Nephron progenitor cell (in vitro differentiated cells): ENCODE measurements at regions not wholly inside any gene's neighbourhood (a gene's known extent, or its start where the extent isn't known, plus 50 kb on each side); places are given as distances from the start of the nearest gene placed in this dataset.
"Not testable (repeated sequence)": the region's sequence is repeated elsewhere in the genome, so short reads cannot be mapped to it uniquely, and the experiment has no call there.

Experiments
- DNase-seq: peaks from one replicate; pipeline ENCODE4 v3.0.0; 2021
- H3K27ac Mint-ChIP-seq: 2 replicates; pipeline ENCODE4 v1.8.0; 2021; ENCODE audit warnings: mild to moderate bottlenecking, moderate library complexity, mixed read lengths
- H3K27me3 Mint-ChIP-seq: 2 replicates; pipeline ENCODE4 v1.8.0; 2021; ENCODE audit warnings: mild to moderate bottlenecking, low read depth, mixed read lengths; ENCODE audit not compliant: poor library complexity
- H3K36me3 Mint-ChIP-seq: 2 replicates; pipeline ENCODE4 v1.8.0; 2021; ENCODE audit warnings: low read depth, mixed read lengths
- H3K4me1 Mint-ChIP-seq: 2 replicates; pipeline ENCODE4 v1.8.0; 2021; ENCODE audit warnings: mixed read lengths
- H3K4me3 Mint-ChIP-seq: 2 replicates; pipeline ENCODE4 v1.8.0; 2021; ENCODE audit warnings: mild to moderate bottlenecking, moderate library complexity, mixed read lengths
- H3K9me3 Mint-ChIP-seq: 2 replicates; pipeline ENCODE4 v1.8.0; 2021; ENCODE audit warnings: mild to moderate bottlenecking, moderate library complexity, mixed read lengths
- TF ChIP-seq, protein P1 (sequence below): fragments of 200-600 bp; sonication (generic); IDR thresholded peaks from 2 replicates; pipeline ENCODE4 v1.5.0; 2021; ENCODE audit warnings: antibody characterized with exemption

DNA sequence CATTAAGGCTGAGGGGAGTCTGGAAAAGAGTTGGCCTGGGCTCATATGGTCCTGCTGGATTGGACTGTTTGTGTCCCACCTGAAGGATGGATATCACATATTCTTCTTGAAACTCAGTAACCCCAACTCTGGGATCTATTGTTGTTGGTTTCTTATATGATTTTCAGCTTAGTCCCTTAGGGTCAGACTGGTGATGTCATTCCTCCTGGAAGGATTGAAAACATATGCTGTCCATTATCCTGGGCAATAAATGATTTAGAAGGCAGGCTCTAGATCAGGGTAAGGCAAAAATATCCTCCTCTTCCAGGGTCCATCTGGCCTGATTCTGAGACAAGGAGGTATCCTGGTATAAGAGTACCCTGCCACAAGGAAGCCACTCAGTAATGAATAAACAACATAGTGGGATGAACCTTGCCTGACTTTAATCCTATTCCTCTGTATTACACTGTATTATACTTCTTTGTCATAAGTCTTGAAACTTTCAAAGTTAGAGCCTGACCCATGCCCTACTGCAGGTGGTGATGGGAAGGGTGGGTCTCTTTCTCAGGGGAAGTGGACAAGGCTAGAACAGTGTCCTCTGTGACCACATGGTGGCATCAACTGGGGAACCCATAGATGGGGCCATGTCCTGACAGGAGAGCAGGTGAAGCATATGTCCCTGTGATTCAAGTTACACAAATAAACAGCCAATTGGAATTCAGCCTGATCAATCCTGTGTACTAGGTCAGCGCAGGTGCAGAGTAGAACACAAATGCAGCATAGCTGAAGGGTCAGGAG is 454.4 kb upstream of the TRPC7 start:
- peaks cover under 1% of the 10 kb centered on the region for H3K9me3 Mint-ChIP-seq
- H3K4me1 Mint-ChIP-seq: no peaks in the 10 kb centered on the region
- no peaks in the 10 kb centered on the region for H3K36me3 Mint-ChIP-seq
- DNase-seq: no peak
- no peak overlapping the region for H3K27ac Mint-ChIP-seq
- H3K4me3 Mint-ChIP-seq: no peak overlapping the region
- H3K27me3 Mint-ChIP-seq: peaks cover 5% of the 10 kb centered on the region
- TF ChIP-seq, protein P1, sequence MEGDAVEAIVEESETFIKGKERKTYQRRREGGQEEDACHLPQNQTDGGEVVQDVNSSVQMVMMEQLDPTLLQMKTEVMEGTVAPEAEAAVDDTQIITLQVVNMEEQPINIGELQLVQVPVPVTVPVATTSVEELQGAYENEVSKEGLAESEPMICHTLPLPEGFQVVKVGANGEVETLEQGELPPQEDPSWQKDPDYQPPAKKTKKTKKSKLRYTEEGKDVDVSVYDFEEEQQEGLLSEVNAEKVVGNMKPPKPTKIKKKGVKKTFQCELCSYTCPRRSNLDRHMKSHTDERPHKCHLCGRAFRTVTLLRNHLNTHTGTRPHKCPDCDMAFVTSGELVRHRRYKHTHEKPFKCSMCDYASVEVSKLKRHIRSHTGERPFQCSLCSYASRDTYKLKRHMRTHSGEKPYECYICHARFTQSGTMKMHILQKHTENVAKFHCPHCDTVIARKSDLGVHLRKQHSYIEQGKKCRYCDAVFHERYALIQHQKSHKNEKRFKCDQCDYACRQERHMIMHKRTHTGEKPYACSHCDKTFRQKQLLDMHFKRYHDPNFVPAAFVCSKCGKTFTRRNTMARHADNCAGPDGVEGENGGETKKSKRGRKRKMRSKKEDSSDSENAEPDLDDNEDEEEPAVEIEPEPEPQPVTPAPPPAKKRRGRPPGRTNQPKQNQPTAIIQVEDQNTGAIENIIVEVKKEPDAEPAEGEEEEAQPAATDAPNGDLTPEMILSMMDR: no peak

DNA sequence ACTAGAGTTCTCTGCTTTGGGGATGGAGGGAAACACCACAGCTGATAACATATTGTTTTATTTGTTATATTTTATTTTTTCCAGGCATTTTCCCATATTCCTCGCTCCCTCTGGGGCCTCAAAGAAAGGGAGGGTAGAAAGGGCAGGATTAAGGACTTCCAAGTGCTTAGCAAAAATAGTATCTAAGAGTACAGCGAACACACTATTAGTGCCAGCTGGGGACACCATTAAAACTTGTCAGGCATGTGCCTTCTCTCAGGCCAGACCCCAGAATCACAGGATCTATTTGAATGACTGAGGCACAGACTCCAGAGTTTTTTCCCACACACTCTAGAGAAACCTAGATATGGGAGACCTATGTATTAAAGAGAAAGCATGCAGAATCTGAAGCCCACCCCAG is 451.0 kb upstream of the TRPC7 start:
- Mint-ChIP-seq H3K9me3 (no peaks in the 10 kb centered on the region), H3K4me1 (no peaks in the 10 kb centered on the region), H3K36me3 (no peaks in the 10 kb centered on the region), H3K27me3 (peaks cover 5% of the 10 kb centered on the region), H3K27ac (no peak overlapping the region), H3K4me3 (no peak overlapping the region)
- TF ChIP-seq, protein P1: no peak
- DNase-seq: no peak

DNA sequence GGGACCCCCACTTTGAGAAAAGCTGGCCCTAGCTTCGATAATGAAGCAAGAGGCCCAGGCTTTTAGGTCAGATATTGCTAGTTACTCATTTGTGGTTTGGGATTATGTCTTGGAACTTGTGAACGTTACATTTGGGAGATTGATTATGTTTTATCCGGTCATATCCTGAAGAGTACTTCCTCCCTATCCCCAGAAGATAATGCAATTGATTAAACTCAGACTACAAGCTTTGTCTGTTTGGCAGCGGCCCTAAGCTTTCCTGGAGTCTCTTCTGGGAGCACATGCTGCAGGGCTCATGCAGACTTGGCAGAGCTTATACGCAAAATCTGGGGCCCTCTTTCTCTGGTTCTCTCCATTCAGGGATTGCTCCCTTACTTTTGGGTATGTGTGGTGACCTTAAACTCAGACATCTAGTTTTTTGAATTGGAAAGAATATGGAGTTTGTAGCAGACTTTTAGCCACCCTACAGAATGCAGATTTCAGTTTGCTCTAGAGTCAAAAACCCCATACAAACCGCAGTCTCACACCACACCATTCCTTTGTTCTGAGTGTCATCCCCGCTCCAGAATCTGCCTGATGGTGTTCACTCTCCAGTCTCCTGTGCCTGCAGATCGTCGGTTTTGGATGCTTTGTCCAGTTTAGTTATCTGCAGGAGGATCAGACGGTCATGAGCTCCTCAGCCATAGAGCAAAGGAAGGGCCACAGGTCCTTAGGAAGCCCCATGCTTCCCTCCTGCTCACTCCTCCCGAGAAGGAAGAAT is 449.5 kb upstream of the TRPC7 start:
- TF ChIP-seq, protein P1: no peak
- DNase-seq: no peak
- H3K9me3 Mint-ChIP-seq: no peaks in the 10 kb centered on the region
- H3K4me1 Mint-ChIP-seq: no peaks in the 10 kb centered on the region
- no peak overlapping the region for H3K27ac Mint-ChIP-seq
- H3K4me3 Mint-ChIP-seq: no peak overlapping the region
- H3K27me3 Mint-ChIP-seq: peaks cover 3% of the 10 kb centered on the region
- no peaks in the 10 kb centered on the region for H3K36me3 Mint-ChIP-seq

DNA sequence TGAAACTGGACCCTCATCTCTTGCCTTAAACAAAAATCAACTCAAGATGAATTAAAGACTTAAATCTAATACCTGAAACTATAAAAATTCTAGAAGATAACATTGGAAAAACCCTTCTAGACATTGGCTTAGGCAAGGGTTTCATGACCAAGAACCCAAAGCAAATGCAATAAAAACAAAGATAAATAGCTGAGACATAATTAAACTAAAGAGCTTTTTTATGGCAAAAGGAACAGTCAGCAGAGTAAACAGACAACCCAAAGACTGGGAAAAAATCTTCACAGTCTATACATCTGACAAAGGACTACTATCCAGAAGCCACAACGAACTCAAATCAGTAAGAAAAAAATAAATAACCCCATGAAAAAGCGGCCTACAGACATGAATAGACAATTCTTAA is 446.9 kb upstream of the TRPC7 start:
- not testable (repeated sequence) for H3K4me3 Mint-ChIP-seq, H3K27me3 Mint-ChIP-seq, H3K4me1 Mint-ChIP-seq, DNase-seq, H3K36me3 Mint-ChIP-seq, H3K9me3 Mint-ChIP-seq, H3K27ac Mint-ChIP-seq

DNA sequence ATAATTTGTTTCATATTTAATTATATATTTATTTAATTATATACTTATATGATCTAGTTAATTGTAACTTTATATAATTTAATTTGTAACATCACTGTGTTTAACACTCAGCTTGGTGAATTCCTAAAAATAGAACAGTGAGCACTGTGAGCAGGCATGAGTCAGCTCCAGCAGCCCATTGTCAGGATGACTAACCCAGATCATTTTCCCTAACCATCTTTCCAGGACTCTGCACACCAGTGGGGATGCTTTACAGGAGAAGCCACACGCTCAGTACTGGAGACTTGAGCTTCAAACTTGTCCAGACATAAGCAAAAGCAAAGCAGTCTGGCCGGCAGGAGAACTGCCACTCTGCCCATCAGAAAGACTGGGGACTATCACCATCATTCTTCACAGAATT is 446.2 kb upstream of the TRPC7 start:
- no peak for DNase-seq
- Mint-ChIP-seq H3K27me3 (peaks cover 4% of the 10 kb centered on the region), H3K9me3 (no peaks in the 10 kb centered on the region), H3K4me3 (no peak overlapping the region), H3K27ac (no peak overlapping the region), H3K36me3 (no peaks in the 10 kb centered on the region), H3K4me1 (no peaks in the 10 kb centered on the region)
- TF ChIP-seq, protein P1: no peak

DNA sequence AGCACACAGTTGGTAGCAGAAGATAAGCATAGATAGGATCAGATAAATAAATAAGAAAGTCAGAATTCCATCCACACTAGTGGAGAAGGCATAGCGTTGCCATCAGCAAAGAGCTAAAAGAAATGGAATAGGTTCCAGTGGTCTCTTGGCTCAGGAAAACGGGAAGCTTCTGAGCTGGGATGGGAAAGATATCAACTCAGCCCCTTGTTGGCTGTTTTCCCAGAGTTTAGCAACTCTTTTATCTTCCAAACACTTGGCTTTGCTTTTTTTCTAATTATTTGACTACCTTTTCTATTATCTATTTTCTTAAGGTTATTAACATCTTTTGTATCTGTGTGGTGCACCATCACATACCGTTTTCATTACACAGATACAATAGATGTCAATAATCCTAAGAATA is 445.7 kb upstream of the TRPC7 start:
- TF ChIP-seq, protein P1: no peak
- H3K36me3 Mint-ChIP-seq: no peaks in the 10 kb centered on the region
- no peak overlapping the region for H3K27ac Mint-ChIP-seq
- no peak for DNase-seq
- peaks cover 4% of the 10 kb centered on the region for H3K27me3 Mint-ChIP-seq
- H3K9me3 Mint-ChIP-seq: no peaks in the 10 kb centered on the region
- no peaks in the 10 kb centered on the region for H3K4me1 Mint-ChIP-seq
- H3K4me3 Mint-ChIP-seq: no peak overlapping the region
